ENCODE measurements at regions not wholly inside any gene's neighbourhood (a gene's known extent, or its start where the extent isn't known, plus 50 kb on each side); places are given as distances from the start of the nearest gene placed in this dataset.

- TF ChIP-seq CTCF (IDR thresholded peaks at IDR 0.05) (no peak), TCF12 (IDR thresholded peaks at IDR 0.05) (no peak), SIN3A (IDR thresholded peaks at IDR 0.05; ENCODE audit: borderline replicate concordance, low read depth, low read length) (no peak), POLR2AphosphoS5 (IDR thresholded peaks at IDR 0.05; ENCODE audit: low read depth, low read length) (no peak), MAX (IDR thresholded peaks at IDR 0.05; ENCODE audit: low read depth) (no peak), MXI1 (IDR thresholded peaks at IDR 0.05; ENCODE audit: low read depth, low read length) (no peak), REST (IDR thresholded peaks at IDR 0.05; ENCODE audit: low read depth, low read length) (no peak)
Observed at GRCh38 chr6:1024587-1024986, 287.3 kb upstream of the FOXQ1 start.

Data from SK-N-SH (cell line).